Activated naive CD4-positive, alpha-beta T cell treated with anti-CD3 and anti-CD28 coated beads, Interleukin-2, amount 50 U/mL, for 72 hours (primary cell): ENCODE measurements at regions not wholly inside any gene's neighbourhood (a gene's known extent, or its start where the extent isn't known, plus 50 kb on each side); places are given as distances from the start of the nearest gene placed in this dataset.
"Not testable (repeated sequence)": the region's sequence is repeated elsewhere in the genome, so short reads cannot be mapped to it uniquely, and the experiment has no call there.

Source experiments
- ATAC-seq, 2 donors: fragments of 150-1000 bp; cut with Tn5 transposase; 2 replicates each; pipeline ENCODE4 v1.10.0; 2021; ENCODE audit warnings: mild to moderate bottlenecking in 2 of 2, moderate library complexity in 2 of 2
- DNase-seq, 2 donors: peaks; one replicate each; pipeline ENCODE4 v3.0.0; 2021 to 2022; ENCODE audit warnings: low spot score in 2 of 2
- H3K27ac Mint-ChIP-seq, 2 donors: one replicate each; pipeline ENCODE4 v1.8.0; 2022; ENCODE audit warnings: mild to moderate bottlenecking in 2 of 2, mixed read lengths in 2 of 2
- H3K36me3 Mint-ChIP-seq, 2 donors: one replicate each; pipeline ENCODE4 v1.8.0; 2022; ENCODE audit warnings: mixed read lengths in 2 of 2
- H3K9me3 Mint-ChIP-seq, 2 donors: one replicate each; pipeline ENCODE4 v1.8.0; 2022; ENCODE audit warnings: mixed read lengths in 2 of 2

DNA sequence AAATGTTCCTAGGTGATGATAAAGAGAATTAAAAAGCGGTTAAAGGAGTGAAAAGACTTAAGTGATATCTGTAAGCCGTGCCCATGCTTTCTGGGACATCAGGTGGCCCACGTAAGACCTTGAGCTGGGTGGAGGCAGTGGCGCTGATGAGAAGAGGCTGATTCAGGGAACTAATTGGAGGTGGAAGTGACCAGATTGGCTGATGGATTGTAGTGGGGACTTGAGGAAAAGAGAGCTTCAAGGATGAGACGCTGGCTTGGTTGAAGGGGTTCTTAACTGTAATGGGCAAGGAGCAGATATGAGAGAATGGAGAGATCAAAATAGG, 69.1 kb upstream of the EP300 start:
- H3K36me3 Mint-ChIP-seq = no peaks in the 10 kb centered on the region

DNA sequence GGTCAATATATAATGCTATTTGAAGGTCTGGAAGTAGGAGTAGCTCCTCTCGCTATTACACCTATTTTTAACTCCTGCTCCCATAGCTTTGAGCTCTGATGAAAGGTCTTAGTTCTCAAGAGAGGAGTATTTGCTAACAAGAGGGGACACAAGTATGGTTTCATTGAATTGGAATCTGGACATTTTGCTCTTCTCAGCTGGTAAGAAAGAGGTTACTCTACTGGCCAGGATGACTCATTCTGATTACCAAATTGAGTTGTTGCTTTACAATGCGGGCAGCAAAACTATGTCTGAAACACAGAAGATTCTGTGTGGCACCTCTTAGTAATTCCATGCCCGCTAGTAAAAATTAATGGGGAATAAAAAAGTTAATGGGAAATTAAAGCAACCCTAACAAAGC, 63.6 kb upstream of the EP300 start:
- DNase-seq (no peak), ATAC-seq (no peak)
- H3K9me3 Mint-ChIP-seq = no peaks in the 10 kb centered on the region
- H3K27ac Mint-ChIP-seq = peak overlapping the region in 1 of 2 donors; percentile 16
- no peaks in the 10 kb centered on the region for H3K36me3 Mint-ChIP-seq

More for the DNA sequence above, 69.1 kb upstream of the EP300 start:
- H3K27ac Mint-ChIP-seq = peak overlapping the region in 1 of 2 donors; percentile 92
- DNase-seq (no peak), ATAC-seq (no peak)
- H3K9me3 Mint-ChIP-seq = no peaks in the 10 kb centered on the region

DNA sequence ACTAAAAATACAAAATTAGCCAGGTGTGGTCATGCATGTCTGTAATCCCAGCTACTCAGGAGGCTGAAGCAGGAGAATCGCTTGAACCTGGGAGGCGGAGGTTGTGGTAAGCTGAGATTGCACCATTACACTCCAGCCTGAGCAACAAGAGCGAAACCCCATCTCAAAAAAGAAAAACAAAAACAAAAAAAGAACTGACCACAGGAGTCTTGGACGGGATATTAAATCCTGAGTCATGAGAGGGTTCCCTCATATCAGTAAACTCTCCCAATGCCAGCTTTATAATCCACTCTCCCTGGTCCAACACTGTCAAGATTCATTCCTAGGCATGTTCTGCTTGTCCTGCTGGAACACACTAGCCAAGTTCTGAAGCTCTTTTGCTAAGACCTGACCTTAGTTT, 61.5 kb upstream of the EP300 start:
- DNase-seq (no peak), ATAC-seq (no peak)
- H3K36me3 Mint-ChIP-seq = no peaks in the 10 kb centered on the region
- no peaks in the 10 kb centered on the region for H3K9me3 Mint-ChIP-seq
- no peak overlapping the region for H3K27ac Mint-ChIP-seq

DNA sequence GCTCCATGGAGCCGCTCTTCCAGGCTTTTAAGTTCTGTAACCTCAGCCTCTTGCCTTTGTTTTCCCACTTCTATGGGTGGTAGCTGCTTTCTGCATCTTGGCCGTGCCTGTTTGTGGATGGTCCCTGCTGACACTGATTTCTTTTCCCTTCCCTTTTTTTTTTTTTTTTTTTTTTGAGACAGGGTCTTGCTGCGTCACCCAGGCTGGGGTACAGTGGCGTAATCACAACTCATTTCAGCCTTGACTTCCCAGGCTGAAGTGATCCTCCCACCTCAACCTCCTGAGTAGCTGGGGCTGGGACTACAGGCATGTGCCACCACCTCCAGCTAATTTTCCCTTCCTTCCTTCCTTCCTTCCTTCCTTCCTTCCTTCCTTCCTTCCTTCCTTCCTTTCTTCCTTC, 57.7 kb upstream of the EP300 start:
- no peaks in the 10 kb centered on the region for H3K36me3 Mint-ChIP-seq
- DNase-seq (no peak), ATAC-seq (no peak)
- no peaks in the 10 kb centered on the region for H3K9me3 Mint-ChIP-seq
- no peak overlapping the region for H3K27ac Mint-ChIP-seq

DNA sequence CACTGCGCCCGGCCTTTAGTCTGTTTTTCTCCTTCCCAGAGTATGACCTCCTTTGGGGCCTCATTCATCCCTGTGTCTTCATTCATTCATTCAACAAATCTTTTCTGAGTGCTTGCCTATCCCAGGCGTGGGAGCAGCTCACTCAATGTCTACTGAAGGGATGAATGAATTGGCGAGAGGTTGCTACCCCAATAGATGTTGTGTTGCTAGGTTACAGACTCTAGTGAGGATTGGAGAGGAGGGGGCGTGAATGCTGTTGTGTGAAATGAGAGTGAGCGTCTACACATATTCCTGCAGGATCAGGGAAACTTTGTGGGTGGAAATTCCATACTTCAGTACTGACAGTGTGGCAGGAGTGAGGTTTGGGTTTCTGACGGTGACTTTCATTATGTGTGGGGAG, 55.5 kb upstream of the EP300 start:
- Mint-ChIP-seq H3K36me3 (no peaks in the 10 kb centered on the region), H3K9me3 (no peaks in the 10 kb centered on the region), H3K27ac (no peak overlapping the region)
- no peak for ATAC-seq
- DNase-seq = no peak

DNA sequence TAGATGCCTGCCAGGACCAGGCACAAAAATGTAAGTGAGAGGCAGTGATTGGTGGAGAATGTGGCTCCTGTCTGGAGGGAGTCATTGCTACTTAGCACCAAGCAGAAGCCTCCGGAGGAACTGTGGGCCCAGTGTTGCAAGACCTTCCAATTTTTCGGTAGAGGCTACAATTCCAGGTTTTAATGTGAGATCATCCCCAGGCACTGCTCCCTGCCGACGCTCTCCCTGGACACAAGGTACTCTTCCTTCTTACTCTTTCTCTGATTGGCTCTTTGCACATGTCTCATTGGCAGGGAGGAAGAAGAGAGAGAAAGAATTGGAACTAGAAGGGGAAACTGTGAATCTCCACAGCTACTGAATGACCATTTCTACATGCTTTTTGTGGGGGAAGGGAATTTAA, 53.7 kb upstream of the EP300 start:
- ATAC-seq (no peak), DNase-seq (no peak)
- Mint-ChIP-seq H3K27ac (no peak overlapping the region), H3K9me3 (no peaks in the 10 kb centered on the region), H3K36me3 (no peaks in the 10 kb centered on the region)

DNA sequence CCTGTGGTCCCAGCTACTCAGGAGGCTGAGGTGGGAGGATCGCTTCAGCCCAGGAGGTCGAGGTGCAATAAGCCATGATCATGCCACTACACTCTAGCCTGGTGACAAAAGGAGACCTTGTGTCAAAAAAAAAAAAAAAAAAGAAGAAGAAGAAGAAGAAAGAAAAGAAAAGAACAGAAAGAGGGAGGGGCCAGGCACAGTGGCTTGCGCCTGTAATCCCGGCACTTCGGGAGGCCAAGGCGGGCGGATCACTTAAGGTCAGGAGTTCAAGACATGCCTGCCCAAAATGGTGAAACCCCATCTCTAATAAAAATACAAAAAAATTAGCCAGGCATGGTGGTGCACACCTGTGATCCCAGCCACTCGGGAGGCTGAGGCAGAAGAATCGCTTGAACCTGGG, 52.8 kb upstream of the EP300 start:
- DNase-seq, H3K36me3 Mint-ChIP-seq, H3K27ac Mint-ChIP-seq, ATAC-seq, H3K9me3 Mint-ChIP-seq: not testable (repeated sequence)

DNA sequence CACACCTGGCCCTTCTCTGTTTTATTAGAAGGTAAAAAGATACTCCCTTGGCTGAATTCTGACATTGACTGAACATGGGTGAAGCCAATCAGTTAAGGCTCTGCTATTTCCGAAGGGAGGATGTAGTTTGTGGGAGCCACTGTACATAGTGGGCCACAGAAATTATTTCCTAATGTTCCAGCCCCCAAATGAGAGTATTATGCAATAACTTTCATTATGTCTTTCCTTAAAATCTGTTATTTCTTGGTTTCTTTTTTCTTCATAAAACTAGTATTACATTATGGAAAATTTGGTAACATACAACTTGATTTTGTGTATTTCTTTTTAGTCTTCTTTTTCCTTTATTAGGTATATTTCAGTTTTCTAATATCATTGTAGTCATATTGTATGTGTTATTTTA, 51.9 kb upstream of the EP300 start:
- DNase-seq (no peak), ATAC-seq (no peak)
- no peak overlapping the region for H3K27ac Mint-ChIP-seq
- H3K9me3 Mint-ChIP-seq = no peaks in the 10 kb centered on the region
- H3K36me3 Mint-ChIP-seq = no peaks in the 10 kb centered on the region

DNA sequence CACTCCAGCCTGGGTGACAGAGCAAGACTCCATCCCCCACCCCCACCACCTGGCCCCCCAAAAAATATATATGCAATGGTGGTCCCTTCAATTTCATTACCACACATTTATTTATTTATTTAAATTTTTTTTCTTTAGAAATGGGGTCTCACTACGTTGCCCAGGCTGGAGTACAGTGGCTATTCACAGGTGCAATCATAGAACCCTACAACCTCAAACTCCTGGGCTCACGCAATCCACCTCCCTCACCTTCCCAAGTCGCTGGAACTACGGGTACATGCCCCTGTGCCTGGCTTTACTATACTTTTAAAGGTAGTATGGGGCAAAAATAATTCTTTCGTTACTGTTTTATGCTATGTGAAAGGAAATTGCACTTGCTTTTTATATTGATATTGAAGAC, 50.9 kb upstream of the EP300 start:
- Mint-ChIP-seq H3K9me3 (no peaks in the 10 kb centered on the region), H3K27ac (no peak overlapping the region), H3K36me3 (no peaks in the 10 kb centered on the region)
- ATAC-seq = no peak
- DNase-seq = no peak
